ACHN (cell line): ENCODE measurements at regions not wholly inside any gene's neighbourhood (a gene's known extent, or its start where the extent isn't known, plus 50 kb on each side); places are given as distances from the start of the nearest gene placed in this dataset.

Experiments
- DNase-seq: peaks from one replicate; pipeline ENCODE4 v3.0.0-alpha.2; 2015
- in situ Hi-C: cut with HindIII; loops from 2 replicates; pipeline ENCODE4 v1.10.0; 2017; ENCODE audit warnings: low sequenced_read_pairs, low pct_ligation_motif_present, low pct_unique_long_range_greater_than_20kb

DNA sequence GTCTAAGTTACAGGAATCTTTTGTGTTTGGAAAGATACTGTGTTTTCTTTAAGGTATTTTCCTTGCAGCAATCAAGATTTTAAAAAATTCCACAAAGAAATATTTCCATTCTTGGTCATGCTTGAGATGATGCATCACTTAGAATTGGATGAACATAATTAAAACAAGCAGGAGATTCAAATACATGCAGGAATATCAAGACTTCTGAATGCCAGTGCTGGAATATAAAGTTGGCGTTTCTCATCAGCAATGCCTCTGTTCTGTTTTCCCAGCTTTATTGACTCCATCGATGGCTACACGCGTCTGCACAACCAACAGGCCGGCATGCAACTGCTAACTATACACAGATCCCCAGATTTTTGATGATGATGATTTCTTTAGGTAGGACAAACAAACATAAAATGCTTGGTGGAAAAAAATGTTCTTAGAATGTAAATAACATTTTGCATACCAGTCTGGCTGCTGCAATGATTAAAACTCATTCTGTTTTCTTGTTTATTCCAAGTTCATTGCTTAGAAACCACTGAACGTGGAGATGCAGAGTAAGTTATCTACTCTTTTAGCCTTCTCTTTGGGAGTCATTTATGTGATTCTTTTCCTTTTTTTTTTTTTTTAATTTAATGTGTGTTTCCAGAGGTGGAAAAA, 91.3 kb upstream of the FAM171A1 start:
- no peak for DNase-seq
- in situ Hi-C loops, result no loop called here

DNA sequence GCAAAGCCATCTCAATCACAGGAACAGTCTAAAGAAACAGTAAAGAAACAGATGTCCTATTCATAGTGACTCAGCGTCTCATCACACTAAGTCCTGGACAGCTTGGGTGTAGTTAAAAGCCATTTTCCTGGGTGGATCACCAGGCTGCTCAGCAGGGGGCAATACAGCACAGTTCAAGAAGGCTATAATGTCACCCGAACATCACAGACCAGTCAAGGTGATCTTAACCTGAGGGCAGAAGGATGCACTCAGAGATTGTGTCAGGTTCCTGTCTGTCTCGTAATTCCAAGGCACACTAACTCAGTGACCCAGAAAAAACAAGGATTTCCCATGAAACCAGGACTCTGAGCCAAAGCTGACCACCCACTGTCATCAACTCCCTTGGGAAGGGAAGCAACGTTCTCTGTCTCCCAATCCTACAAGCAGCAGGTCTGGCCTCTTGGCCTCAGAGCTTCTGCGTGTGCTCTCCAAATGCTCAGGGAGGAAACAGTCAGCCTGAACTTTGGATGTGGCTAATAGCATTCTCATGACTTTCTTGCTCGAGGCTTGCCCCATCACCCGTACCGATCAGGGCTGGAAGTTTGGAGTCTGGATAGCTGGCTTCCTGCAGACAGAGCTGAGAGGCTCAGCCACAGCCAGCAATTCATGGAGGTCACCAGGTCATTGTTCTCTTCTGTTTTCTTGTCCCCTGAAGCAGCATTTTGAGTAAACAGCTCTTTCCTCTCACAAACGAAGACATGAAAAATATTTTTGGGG, 90.4 kb upstream of the FAM171A1 start:
- DNase-seq, result no peak
- in situ Hi-C loops, result no loop called here

DNA sequence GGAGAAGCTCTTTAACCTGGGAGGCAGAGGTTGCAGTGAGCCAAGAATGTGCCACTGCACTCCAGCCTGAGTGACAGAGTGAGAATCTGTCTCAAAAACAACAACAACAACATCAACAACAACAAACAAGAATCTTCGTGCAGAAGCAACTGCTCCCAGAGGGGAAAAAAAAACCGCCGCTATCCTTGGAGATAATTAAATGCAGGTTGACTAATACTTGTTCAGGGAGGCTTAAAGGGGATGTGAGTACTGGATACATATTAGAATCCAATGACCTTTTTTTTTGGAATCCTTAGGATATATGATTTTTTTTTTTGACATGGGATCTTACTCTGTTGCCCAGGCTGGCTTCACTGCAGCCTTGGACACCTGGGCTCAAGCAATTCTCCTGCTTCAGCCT, 89.6 kb upstream of the FAM171A1 start:
- DNase-seq, result no peak
- in situ Hi-C loops, result no loop called here

- in situ Hi-C loops, result no loop called here
Measured at GRCh38 chr10:15459218-15459617, 88.1 kb upstream of the FAM171A1 start.

GRCh38 chr10:15457382-15457781, 86.3 kb upstream of the FAM171A1 start:
- no peak for DNase-seq
- in situ Hi-C loops, result no loop called here

More at GRCh38 chr10:15459218-15459617, 88.1 kb upstream of the FAM171A1 start:
- no peak for DNase-seq

DNA sequence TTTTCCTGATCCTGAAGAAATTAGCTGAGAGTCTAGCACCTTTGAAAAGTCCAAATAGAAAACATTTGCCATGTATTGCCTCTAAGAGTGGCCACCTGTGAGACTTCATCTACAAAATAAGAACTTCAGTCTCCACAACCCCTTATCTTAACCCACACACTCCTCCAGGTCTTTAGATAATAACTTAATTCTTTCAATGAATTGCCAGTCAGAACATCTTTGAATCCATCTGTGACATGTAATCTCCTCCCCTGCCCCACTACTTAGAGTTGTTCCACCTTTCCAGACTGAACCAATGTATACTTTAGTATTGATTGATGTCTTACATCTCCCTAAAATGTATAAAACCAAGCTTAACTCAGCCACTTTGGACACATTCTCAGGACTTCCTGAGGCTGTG, 84.4 kb upstream of the FAM171A1 start:
- in situ Hi-C loops, result no loop called here
- no peak for DNase-seq

DNA sequence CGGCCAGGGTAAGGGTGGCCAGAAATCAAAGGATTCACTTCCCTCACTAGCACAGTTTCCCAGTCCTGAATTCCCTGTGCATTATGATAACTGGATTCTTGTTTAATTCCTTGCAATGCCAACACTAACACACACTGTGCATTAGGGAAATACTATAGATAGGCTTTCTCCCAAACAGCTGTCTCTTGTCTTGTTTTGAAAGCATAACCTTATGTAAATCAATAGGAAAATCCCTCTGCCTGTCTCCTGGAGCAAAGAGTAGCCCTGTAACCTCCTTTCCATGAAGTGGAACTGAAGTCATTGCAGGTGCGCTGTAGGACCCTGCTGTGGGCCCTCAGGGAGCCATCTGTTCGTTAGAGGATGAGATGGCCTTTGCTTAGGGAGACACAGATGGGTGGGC, 82.8 kb upstream of the FAM171A1 start:
- in situ Hi-C loops, result no loop called here
- no peak for DNase-seq

- in situ Hi-C loops, result no loop called here
- DNase-seq, result no peak
Measured at GRCh38 chr10:15453457-15453856, 82.4 kb upstream of the FAM171A1 start.

DNA sequence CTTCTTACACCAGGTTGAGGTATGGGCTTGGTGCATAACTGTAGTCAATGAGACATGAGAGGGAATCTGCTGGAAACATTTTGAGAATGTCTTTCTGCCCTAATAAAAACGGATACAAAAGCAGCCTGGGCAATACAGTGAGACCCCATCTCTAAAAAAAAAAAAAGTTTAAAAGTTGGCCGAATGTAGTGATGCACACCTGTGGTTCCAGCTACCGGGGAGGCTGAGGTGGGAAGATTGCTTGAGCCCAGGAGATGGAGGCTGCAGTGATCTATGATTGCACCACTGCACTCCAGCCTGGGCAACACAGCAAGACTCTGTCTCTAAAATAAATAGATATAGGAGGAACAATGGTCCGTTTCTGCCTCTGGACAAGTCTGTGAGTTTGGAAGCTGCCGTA, 81.5 kb upstream of the FAM171A1 start:
- no peak for DNase-seq
- in situ Hi-C loops, result no loop called here

DNA sequence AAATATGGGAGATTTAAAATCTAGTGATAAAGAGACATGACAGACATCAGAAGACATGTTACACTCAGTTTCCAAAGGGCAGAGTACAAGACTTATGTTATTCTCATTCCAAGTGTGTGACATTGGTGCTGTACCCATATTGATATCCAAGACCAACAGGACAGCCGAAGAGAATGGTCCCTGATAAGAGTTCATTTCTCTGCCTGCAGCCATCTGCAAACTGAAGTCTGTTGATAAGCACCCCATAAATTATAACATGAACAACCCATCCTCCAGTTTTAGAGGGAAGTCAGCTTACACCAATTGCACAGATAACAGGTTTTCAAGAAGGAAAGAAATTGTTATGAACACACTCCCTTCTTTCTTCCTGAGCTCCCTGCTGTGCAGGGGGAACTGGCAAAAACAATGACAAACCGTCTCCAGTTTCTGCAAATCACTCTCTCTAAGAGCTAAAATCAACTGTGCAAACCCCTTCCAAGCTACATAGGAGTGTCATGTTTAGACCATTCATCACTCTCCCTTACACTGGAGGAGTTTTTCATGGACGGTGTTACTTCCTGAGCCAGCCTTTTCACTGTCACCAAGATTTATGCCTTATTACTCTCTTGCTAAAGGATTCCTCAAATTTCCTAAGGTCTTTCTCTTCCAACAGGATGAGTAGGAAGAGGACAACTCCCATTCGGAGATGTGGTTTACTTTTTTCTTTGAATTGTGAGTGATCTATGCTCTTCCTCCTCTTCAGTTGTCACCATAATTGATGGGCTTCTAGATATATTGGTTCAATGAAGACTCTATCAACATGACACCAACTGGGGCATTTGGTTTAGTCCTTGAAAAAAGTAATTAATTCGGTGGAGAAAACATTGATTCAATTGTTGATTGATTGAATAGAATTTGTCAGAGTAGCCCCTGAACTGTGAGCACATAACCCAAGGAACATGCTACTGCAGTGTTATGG, 80.3 kb upstream of the FAM171A1 start:
- in situ Hi-C loops, result no loop called here
- no peak for DNase-seq

DNA sequence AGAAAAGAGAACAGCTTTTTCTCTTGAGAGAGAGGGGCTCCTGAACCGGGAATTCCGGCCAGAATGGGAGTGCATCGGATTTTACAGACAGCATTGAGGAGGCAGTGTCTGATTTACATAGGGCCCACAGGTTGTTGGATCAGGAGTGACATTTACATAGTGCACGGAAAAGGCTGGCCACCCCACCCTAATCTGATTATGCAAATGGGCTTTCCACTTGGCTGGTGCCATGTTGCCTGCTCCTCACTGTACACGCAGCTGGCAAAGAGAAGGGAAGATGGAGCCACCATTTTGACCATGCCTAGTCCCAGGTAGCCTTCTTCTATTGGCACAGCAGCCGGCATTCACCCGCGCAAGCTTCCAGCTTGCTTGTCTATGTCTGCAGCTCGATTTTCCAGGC, 77.5 kb upstream of the FAM171A1 start:
- DNase-seq, result no peak
- in situ Hi-C loops, result no loop called here

DNA sequence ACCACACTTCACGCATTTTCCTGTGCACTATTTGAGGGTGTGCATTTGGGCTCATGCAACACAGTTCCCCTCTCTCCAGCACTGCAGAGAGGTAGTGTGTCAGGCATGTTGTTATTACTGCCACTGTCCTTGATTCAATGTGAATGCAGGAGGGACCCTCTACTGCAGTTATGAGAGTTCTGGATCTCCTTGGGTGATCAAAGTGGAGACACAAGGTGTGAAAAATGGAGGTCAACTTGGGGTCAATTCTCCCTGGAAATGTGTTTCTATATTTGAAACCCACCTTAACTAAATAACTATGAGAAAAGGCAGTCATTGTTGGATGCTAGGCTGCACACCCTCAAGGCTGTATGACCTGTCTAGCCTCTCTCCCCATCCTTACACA, 73.9 kb upstream of the FAM171A1 start:
- no peak for DNase-seq
- in situ Hi-C loops, result no loop called here

GRCh38 chr10:15444105-15445005, 73.3 kb upstream of the FAM171A1 start:
- in situ Hi-C loops, result no loop called here
- DNase-seq, result no peak

- in situ Hi-C loops, result no loop called here
- DNase-seq, result no peak
Measured at GRCh38 chr10:15442056-15442455, 71.0 kb upstream of the FAM171A1 start.

DNA sequence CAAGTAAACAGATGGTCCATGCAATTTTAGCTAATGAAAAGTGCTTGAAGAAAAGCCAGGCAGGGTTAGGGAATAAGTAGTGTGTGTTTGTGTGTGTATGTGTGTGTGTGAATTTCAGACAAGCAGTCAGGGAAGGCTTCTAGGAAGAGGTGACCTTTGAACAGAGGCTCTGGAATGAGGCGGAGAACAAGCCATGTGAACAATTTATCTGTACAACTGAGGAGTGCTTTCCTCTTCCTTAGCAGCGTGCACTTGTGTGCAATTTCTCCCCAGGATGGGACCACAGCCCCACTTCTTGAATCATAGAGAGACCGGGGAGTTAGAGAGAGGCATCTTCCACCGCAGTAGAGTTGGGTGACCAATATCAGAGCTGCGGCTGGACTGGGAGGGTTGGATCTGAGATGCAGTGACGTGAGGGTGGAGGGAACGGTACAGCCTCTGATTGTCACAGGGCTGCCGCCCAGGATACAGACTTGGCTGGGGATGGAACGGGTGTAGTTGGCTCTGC, 69.2 kb upstream of the FAM171A1 start:
- no peak for DNase-seq
- in situ Hi-C loops, result no loop called here

GRCh38 chr10:15439341-15439842, 68.3 kb upstream of the FAM171A1 start:
- DNase-seq, result peak; percentile 30

GRCh38 chr10:15436696-15437095, 65.6 kb upstream of the FAM171A1 start:
- in situ Hi-C loops, result no loop called here
- no peak for DNase-seq

More at GRCh38 chr10:15439341-15439842, 68.3 kb upstream of the FAM171A1 start:
- in situ Hi-C loops, result no loop called here
